GM12872 (cell line): ENCODE measurements at regions not wholly inside any gene's neighbourhood (a gene's known extent, or its start where the extent isn't known, plus 50 kb on each side); places are given as distances from the start of the nearest gene placed in this dataset.

ENCODE experiments used
- TF ChIP-seq, protein P1 (sequence below): IDR thresholded peaks from 3 replicates; pipeline ENCODE4 v1.5.1; 2011; ENCODE audit warnings: low read depth, mild to moderate bottlenecking, low read length, moderate library complexity; ENCODE audit not compliant: insufficient read depth

DNA sequence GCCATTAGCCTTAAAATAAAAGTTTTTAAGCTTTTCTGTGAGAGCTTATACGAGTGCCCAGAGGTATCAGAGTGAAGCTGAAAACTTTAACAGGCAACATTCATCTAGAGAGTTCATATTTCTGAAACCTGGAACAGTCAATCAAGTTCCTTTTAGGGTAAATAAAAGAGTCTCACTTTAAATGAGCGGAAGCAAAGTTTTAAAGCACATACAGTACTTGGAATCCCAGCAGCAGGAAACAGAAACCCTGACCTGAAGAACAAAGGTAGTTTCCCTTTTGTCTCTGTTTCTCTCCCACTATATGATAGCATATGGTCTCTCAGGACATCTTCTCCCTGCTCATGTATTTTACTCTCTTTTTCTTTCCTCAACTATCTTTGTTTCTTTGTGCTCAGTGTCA, 153.0 kb downstream of the ASB9 start:
- TF ChIP-seq, protein P1, sequence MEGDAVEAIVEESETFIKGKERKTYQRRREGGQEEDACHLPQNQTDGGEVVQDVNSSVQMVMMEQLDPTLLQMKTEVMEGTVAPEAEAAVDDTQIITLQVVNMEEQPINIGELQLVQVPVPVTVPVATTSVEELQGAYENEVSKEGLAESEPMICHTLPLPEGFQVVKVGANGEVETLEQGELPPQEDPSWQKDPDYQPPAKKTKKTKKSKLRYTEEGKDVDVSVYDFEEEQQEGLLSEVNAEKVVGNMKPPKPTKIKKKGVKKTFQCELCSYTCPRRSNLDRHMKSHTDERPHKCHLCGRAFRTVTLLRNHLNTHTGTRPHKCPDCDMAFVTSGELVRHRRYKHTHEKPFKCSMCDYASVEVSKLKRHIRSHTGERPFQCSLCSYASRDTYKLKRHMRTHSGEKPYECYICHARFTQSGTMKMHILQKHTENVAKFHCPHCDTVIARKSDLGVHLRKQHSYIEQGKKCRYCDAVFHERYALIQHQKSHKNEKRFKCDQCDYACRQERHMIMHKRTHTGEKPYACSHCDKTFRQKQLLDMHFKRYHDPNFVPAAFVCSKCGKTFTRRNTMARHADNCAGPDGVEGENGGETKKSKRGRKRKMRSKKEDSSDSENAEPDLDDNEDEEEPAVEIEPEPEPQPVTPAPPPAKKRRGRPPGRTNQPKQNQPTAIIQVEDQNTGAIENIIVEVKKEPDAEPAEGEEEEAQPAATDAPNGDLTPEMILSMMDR, result no peak

DNA sequence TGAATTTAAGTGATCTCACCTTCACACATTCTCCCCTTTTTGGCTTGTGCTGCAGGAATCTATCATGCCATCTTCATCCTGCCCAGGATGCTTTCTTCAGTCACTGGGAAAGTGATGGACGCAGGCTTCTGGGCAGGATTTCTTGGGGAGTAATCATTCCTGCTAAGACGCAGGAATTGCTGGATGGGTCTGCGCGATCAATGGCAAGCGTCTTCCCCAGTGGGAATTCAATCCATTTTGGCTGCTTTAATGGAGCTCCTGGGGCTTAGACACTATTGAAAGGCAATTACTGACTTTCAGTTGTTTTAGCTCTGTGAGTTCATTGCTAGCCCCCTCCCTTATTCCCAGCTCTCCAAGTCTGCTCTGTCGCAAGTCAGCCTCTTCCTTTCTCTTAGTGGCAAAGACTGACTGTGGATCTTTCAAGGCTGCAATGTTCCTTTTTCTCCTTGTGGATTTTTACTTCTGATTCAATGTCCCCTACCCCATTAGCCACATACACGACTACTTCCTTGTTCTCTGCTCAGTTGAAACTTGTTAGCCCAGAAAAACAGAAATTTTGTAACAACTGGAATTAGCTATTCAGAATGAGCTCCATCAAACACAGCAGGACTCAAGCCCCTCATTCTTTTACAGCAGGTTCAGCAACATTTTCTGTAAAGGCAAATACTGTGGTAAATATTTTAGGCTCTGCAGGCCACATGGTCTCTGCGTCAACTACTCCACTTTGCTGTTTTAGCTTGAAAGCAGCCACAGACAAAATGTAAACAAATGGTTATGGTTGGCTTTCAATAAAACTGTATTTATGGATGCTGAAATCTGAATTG, 154.9 kb downstream of the ASB9 start:
- TF ChIP-seq, protein P1, result no peak

DNA sequence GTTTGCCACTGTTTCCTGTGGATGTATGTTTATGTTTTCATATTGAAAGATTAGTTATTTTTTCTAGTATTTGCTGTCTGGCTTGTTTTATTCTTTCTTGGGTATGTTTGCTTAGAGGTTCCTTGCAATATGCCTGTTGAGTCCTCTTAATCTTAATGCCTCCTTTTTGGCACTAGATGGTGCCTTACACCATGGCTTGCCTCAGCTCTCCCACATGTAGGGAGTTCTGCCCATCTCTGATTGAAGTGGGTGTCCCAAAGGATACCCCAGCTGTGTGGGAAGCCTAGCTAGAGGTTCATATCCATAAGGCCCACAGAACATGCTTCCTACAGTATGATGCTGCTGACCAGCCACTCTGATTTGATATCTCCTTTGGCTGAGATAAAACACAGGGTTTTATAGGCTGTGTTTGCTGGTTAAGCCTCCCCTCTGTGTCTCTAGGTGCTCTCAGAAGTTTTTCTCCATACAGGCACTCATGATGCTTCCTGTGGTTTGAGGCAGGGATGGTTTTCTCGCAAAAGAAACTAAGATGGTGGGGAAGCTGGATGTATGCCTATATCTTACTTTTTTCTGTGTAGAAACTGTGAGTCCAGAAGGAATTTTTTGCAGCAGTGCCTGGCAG, 162.4 kb downstream of the ASB9 start:
- TF ChIP-seq, protein P1, result peak; percentile 37; the same call in 1 of the 3 replicates

DNA sequence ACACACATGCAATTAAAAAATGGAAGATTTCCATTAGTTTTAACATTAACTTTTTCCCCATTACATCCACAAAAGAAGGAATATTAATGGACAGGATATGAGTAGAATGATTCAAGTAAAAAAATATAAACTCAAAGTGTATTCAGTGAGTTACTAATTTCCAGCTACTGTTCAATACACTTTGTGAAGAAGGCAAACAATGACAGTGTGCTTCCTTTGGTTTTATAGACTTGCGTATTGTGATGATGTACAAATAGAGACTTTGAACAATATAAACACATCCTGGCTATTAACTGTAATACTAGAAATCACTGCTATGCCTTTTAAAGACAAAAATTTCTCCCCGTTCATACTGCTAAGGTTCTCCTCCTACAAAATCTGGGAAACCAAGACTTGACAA, 171.4 kb downstream of the ASB9 start:
- TF ChIP-seq, protein P1, result no peak

DNA sequence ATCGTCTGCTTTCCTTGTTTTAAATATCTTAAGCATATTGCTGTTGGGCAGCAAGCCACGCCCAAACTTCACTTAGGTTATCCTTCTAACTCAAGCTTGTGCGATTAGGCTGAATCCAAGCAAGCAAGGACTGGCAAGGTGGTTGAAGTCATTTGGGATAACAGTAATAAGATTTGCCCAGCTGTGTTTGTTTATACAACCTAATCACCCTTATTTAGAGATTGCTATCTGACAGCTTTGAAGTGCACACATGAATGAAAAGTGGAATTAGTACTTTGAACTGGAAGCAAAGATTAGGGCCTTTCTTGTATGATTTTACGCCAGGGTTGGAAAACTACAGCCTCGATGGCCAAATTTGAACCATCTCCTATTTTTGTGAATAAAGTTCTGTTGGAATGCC, 182.1 kb downstream of the ASB9 start:
- TF ChIP-seq, protein P1, result no peak

DNA sequence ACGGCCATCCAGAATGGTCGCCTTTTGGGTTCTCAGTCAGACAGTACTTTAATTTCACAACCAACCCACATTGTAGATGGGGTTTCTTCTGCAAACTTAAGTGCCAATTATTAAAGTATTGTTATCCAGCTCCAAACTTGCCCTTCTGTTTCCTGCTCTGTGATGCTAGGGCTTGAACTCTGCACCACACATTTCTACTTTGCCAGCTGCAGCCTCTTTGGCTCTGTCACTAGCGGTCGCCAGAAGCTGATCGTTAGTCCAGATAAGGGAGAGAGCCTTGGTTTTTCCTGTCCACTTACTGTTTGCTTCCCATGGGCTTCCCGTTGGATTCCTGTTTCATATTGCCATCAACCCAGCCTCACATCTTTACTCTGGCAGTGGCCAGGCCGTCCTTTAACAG, 196.6 kb downstream of the ASB9 start:
- TF ChIP-seq, protein P1, result no peak

DNA sequence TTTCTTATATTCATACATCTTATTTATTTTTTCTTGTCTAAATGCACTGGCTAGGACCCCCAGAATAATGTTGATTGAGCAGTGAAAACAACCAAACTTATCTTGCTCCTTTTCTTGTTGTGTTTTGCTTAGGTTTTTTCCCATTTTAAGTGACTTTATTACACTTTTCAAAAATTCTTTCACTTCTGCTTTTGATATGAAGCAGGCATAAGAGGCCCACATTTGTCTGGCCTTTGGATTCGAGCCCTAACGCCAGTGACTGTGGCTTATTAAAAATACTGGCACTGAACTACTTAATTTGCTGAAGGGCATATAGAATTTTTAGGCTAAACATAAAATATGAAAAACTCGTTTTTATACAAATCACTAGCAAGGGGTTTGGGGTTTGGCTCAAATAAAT, 197.0 kb downstream of the ASB9 start:
- TF ChIP-seq, protein P1, result no peak
